SH-SY5Y (cell line): ENCODE measurements at regions not wholly inside any gene's neighbourhood (a gene's known extent, or its start where the extent isn't known, plus 50 kb on each side); places are given as distances from the start of the nearest gene placed in this dataset.

ENCODE experiments used
- GATA2 ChIP-seq: IDR thresholded peaks from 2 replicates; pipeline ENCODE4 v1.6.1; 2011; ENCODE audit warnings: mild to moderate bottlenecking, low read depth, low read length
- GATA3 ChIP-seq: IDR thresholded peaks from 2 replicates; pipeline ENCODE4 v1.6.1; 2011; ENCODE audit warnings: low read depth, mild to moderate bottlenecking, low read length, moderate library complexity

- TF ChIP-seq GATA2, result no peak
- TF ChIP-seq GATA3, result no peak
These were observed 494.2 kb upstream of the ZMIZ1 start for GRCh38 chr10:78574547-78574946.
